GM12892 (cell line): ENCODE measurements at regions not wholly inside any gene's neighbourhood (a gene's known extent, or its start where the extent isn't known, plus 50 kb on each side); places are given as distances from the start of the nearest gene placed in this dataset.

Source experiments
- POLR2A ChIP-seq: IDR thresholded peaks from 2 replicates; pipeline ENCODE4 v1.6.1; 2011; ENCODE audit warnings: low read depth, low read length, control low read depth
- POLR2AphosphoS5 ChIP-seq: IDR thresholded peaks from 2 replicates; pipeline ENCODE4 v1.6.1; 2011; ENCODE audit warnings: low read depth, low read length, control low read depth
- TAF1 ChIP-seq: IDR thresholded peaks from 2 replicates; pipeline ENCODE4 v1.6.1; 2011; ENCODE audit warnings: low read depth, mild to moderate bottlenecking, control low read depth, low read length, borderline replicate concordance

- TF ChIP-seq POLR2AphosphoS5 (no peak), POLR2A (no peak), TAF1 (no peak)
These were observed 156.0 kb downstream of the TFCP2L1 start for GRCh38 chr2:121128741-121129659.
